ENCODE measurements at regions not wholly inside any gene's neighbourhood (a gene's known extent, or its start where the extent isn't known, plus 50 kb on each side); places are given as distances from the start of the nearest gene placed in this dataset.

- Histone ChIP-seq H3K4me1 (ENCODE audit: control insufficient read depth in 1 of 2, insufficient read depth in 2 of 2, low read length in 2 of 2) (no peaks in the 10 kb centered on the region), H4K91ac (ENCODE audit: low read depth, low read length) (no peak overlapping the region), H3K27me3 (ENCODE audit: insufficient read depth, low read length) (no peaks in the 10 kb centered on the region), H3K18ac (ENCODE audit: low read length) (no peak overlapping the region), H2BK12ac (ENCODE audit: low read length) (no peak overlapping the region), H2AK5ac (ENCODE audit: low read length) (no peak overlapping the region), H4K12ac (ENCODE audit: low read depth, low read length) (no peak overlapping the region), H3K4me2 (ENCODE audit: low read length) (no peak overlapping the region), H3K23ac (ENCODE audit: low read length) (no peak overlapping the region), H3K79me1 (ENCODE audit: low read length) (no peaks in the 10 kb centered on the region), H3K4ac (ENCODE audit: low read depth, low read length) (no peak overlapping the region), H3K79me2 (ENCODE audit: control insufficient read depth, insufficient read depth, low read length, poor library complexity) (no peaks in the 10 kb centered on the region), H2AFZ (ENCODE audit: insufficient read depth, low read length, poor library complexity) (no peak overlapping the region), H3K9me3 (ENCODE audit: insufficient read depth, low read depth, low read length) (no peaks in the 10 kb centered on the region), H2BK120ac (ENCODE audit: insufficient read depth, low read length, poor library complexity) (no peak overlapping the region), H4K8ac (ENCODE audit: low read depth, low read length) (no peak overlapping the region), H3K36me3 (ENCODE audit: control insufficient read depth in 1 of 2, insufficient read depth in 2 of 2, low read length in 2 of 2) (no peaks in the 10 kb centered on the region), H3K4me3 (ENCODE audit: low read depth, low read length) (no peak overlapping the region), H3K9ac (ENCODE audit: low read length) (no peak overlapping the region), H2BK5ac (ENCODE audit: low read depth, low read length, poor library complexity) (no peak overlapping the region), H3K14ac (ENCODE audit: low read length) (no peak overlapping the region), H3K27ac (ENCODE audit: low read depth, low read length) (no peak overlapping the region)
- DNase-seq, result peak; percentile 58 to 78
- WGBS (ENCODE audit: extremely low coverage, insufficient coverage, insufficient read length), result no CpG with 5 or more reads among the region's 2 CpGs
Observed at GRCh38 chr6:99177736-99178135, 171.7 kb downstream of the FAXC start.

GRCh38 chr6:99165838-99166237 is 183.6 kb downstream of the FAXC start:
- no peak overlapping the region for H3K27ac ChIP-seq (ENCODE audit: low read depth, low read length)
- H3K4me2 ChIP-seq (ENCODE audit: low read length), result no peak overlapping the region
- no peak overlapping the region for H3K4me3 ChIP-seq (ENCODE audit: low read depth, low read length)
- H4K91ac ChIP-seq (ENCODE audit: low read depth, low read length), result no peak overlapping the region
- no peak overlapping the region for H2BK12ac ChIP-seq (ENCODE audit: low read length)
- no peak overlapping the region for H2AK5ac ChIP-seq (ENCODE audit: low read length)
- H3K14ac ChIP-seq (ENCODE audit: low read length), result no peak overlapping the region
- no peak overlapping the region for H3K18ac ChIP-seq (ENCODE audit: low read length)
- DNase-seq, result no peak
- H3K79me1 ChIP-seq (ENCODE audit: low read length), result no peaks in the 10 kb centered on the region
- H2BK120ac ChIP-seq (ENCODE audit: insufficient read depth, low read length, poor library complexity), result no peak overlapping the region
- no peaks in the 10 kb centered on the region for H3K36me3 ChIP-seq (ENCODE audit: control insufficient read depth in 1 of 2, insufficient read depth in 2 of 2, low read length in 2 of 2)
- H3K27me3 ChIP-seq (ENCODE audit: insufficient read depth, low read length), result no peaks in the 10 kb centered on the region
- H3K79me2 ChIP-seq (ENCODE audit: control insufficient read depth, insufficient read depth, low read length, poor library complexity), result no peaks in the 10 kb centered on the region
- H3K4ac ChIP-seq (ENCODE audit: low read depth, low read length), result no peak overlapping the region
- no peak overlapping the region for H4K8ac ChIP-seq (ENCODE audit: low read depth, low read length)
- H2AFZ ChIP-seq (ENCODE audit: insufficient read depth, low read length, poor library complexity), result no peak overlapping the region
- H2BK5ac ChIP-seq (ENCODE audit: low read depth, low read length, poor library complexity), result no peak overlapping the region
- no peak overlapping the region for H3K9ac ChIP-seq (ENCODE audit: low read length)
- H3K23ac ChIP-seq (ENCODE audit: low read length), result no peak overlapping the region
- no peaks in the 10 kb centered on the region for H3K9me3 ChIP-seq (ENCODE audit: insufficient read depth, low read depth, low read length)
- H3K4me1 ChIP-seq (ENCODE audit: control insufficient read depth in 1 of 2, insufficient read depth in 2 of 2, low read length in 2 of 2), result no peaks in the 10 kb centered on the region
- H4K12ac ChIP-seq (ENCODE audit: low read depth, low read length), result no peak overlapping the region

- Histone ChIP-seq H2BK120ac (ENCODE audit: insufficient read depth, low read length, poor library complexity) (no peak overlapping the region), H3K27ac (ENCODE audit: low read depth, low read length) (no peak overlapping the region), H3K27me3 (ENCODE audit: insufficient read depth, low read length) (no peaks in the 10 kb centered on the region), H3K18ac (ENCODE audit: low read length) (no peak overlapping the region), H4K8ac (ENCODE audit: low read depth, low read length) (no peak overlapping the region), H3K4me2 (ENCODE audit: low read length) (no peak overlapping the region), H3K36me3 (ENCODE audit: control insufficient read depth in 1 of 2, insufficient read depth in 2 of 2, low read length in 2 of 2) (no peaks in the 10 kb centered on the region), H2BK12ac (ENCODE audit: low read length) (no peak overlapping the region), H3K9ac (ENCODE audit: low read length) (no peak overlapping the region), H3K4ac (ENCODE audit: low read depth, low read length) (no peak overlapping the region), H3K23ac (ENCODE audit: low read length) (no peak overlapping the region), H3K79me2 (ENCODE audit: control insufficient read depth, insufficient read depth, low read length, poor library complexity) (no peaks in the 10 kb centered on the region), H4K12ac (ENCODE audit: low read depth, low read length) (no peak overlapping the region), H2AK5ac (ENCODE audit: low read length) (no peak overlapping the region), H3K4me3 (ENCODE audit: low read depth, low read length) (no peak overlapping the region), H2AFZ (ENCODE audit: insufficient read depth, low read length, poor library complexity) (no peak overlapping the region), H3K79me1 (ENCODE audit: low read length) (no peaks in the 10 kb centered on the region), H3K9me3 (ENCODE audit: insufficient read depth, low read depth, low read length) (no peaks in the 10 kb centered on the region), H3K14ac (ENCODE audit: low read length) (no peak overlapping the region), H2BK5ac (ENCODE audit: low read depth, low read length, poor library complexity) (no peak overlapping the region), H3K4me1 (ENCODE audit: control insufficient read depth in 1 of 2, insufficient read depth in 2 of 2, low read length in 2 of 2) (no peaks in the 10 kb centered on the region), H4K91ac (ENCODE audit: low read depth, low read length) (no peak overlapping the region)
- no peak for DNase-seq
- no CpG with 5 or more reads among the region's 3 CpGs for WGBS (ENCODE audit: extremely low coverage, insufficient coverage, insufficient read length)
Observed at GRCh38 chr6:99152347-99152643, 197.2 kb downstream of the FAXC start.

- Histone ChIP-seq H4K12ac (ENCODE audit: low read depth, low read length) (no peak overlapping the region), H2BK5ac (ENCODE audit: low read depth, low read length, poor library complexity) (no peak overlapping the region), H3K36me3 (ENCODE audit: control insufficient read depth in 1 of 2, insufficient read depth in 2 of 2, low read length in 2 of 2) (no peaks in the 10 kb centered on the region), H3K27me3 (ENCODE audit: insufficient read depth, low read length) (no peaks in the 10 kb centered on the region), H3K23ac (ENCODE audit: low read length) (no peak overlapping the region), H3K9me3 (ENCODE audit: insufficient read depth, low read depth, low read length) (no peaks in the 10 kb centered on the region), H3K79me1 (ENCODE audit: low read length) (no peaks in the 10 kb centered on the region), H2AK5ac (ENCODE audit: low read length) (no peak overlapping the region), H3K4me1 (ENCODE audit: control insufficient read depth in 1 of 2, insufficient read depth in 2 of 2, low read length in 2 of 2) (no peaks in the 10 kb centered on the region), H2BK12ac (ENCODE audit: low read length) (no peak overlapping the region), H2BK120ac (ENCODE audit: insufficient read depth, low read length, poor library complexity) (no peak overlapping the region), H4K8ac (ENCODE audit: low read depth, low read length) (no peak overlapping the region), H3K14ac (ENCODE audit: low read length) (no peak overlapping the region), H3K27ac (ENCODE audit: low read depth, low read length) (no peak overlapping the region), H4K91ac (ENCODE audit: low read depth, low read length) (no peak overlapping the region), H3K4ac (ENCODE audit: low read depth, low read length) (no peak overlapping the region), H3K79me2 (ENCODE audit: control insufficient read depth, insufficient read depth, low read length, poor library complexity) (no peaks in the 10 kb centered on the region), H3K9ac (ENCODE audit: low read length) (peak overlapping the region; percentile 10), H3K4me2 (ENCODE audit: low read length) (no peak overlapping the region), H2AFZ (ENCODE audit: insufficient read depth, low read length, poor library complexity) (no peak overlapping the region), H3K4me3 (ENCODE audit: low read depth, low read length) (no peak overlapping the region), H3K18ac (ENCODE audit: low read length) (no peak overlapping the region)
- DNase-seq, result peak; percentile 33 to 70
- WGBS (ENCODE audit: extremely low coverage, insufficient coverage, insufficient read length), result no CpG with 5 or more reads among the region's 11 CpGs
Observed at GRCh38 chr6:99151634-99152346, 197.7 kb downstream of the FAXC start.
